Sigmoid colon (tissue), 3 donors: ENCODE measurements at regions not wholly inside any gene's neighbourhood (a gene's known extent, or its start where the extent isn't known, plus 50 kb on each side); places are given as distances from the start of the nearest gene placed in this dataset.

Experiments
- POLR2A ChIP-seq, 2 donors: fragments of 450-650 bp; IDR thresholded peaks; one replicate each; pipeline ENCODE4 v1.6.1; 2016; ENCODE audit warnings: antibody characterized with exemption in 2 of 2, mild to moderate bottlenecking in 2 of 2, moderate library complexity in 2 of 2
- TF ChIP-seq, protein P1 (sequence below), 4 experiments: fragments of 450-650 bp in 3 of 4; fragments of 200-600 bp in 1 of 4; IDR thresholded peaks; one replicate each; pipeline ENCODE4 v1.5.1; 2016 to 2019; ENCODE audit warnings: antibody characterized with exemption in 4 of 4, mild to moderate bottlenecking in 3 of 4, moderate library complexity in 2 of 4

DNA sequence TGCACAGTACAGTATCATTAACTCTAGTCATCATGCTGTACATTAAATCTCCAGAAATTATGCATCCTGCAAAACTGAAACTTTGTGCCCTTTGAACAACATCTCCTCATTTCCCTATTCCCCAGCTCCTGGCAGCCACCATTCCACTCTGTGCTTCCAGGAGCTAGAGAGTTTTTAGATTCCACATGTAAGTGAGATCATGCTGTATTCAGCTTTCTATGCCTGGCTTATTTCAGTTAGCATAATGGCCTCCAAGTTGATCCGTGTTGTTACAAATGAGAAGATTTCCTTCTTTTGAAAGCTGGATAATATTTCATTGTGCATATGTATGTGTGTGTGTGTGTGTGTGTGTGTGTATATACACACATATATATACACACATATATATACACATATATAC lies 86.9 kb upstream of the SLC24A3 start:
- TF ChIP-seq, protein P1, sequence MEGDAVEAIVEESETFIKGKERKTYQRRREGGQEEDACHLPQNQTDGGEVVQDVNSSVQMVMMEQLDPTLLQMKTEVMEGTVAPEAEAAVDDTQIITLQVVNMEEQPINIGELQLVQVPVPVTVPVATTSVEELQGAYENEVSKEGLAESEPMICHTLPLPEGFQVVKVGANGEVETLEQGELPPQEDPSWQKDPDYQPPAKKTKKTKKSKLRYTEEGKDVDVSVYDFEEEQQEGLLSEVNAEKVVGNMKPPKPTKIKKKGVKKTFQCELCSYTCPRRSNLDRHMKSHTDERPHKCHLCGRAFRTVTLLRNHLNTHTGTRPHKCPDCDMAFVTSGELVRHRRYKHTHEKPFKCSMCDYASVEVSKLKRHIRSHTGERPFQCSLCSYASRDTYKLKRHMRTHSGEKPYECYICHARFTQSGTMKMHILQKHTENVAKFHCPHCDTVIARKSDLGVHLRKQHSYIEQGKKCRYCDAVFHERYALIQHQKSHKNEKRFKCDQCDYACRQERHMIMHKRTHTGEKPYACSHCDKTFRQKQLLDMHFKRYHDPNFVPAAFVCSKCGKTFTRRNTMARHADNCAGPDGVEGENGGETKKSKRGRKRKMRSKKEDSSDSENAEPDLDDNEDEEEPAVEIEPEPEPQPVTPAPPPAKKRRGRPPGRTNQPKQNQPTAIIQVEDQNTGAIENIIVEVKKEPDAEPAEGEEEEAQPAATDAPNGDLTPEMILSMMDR (IDR thresholded peaks at IDR 0.05), result no peak
- no peak for TF ChIP-seq POLR2A (IDR thresholded peaks at IDR 0.05)
